ENCODE measurements at regions not wholly inside any gene's neighbourhood (a gene's known extent, or its start where the extent isn't known, plus 50 kb on each side); places are given as distances from the start of the nearest gene placed in this dataset.

DNA sequence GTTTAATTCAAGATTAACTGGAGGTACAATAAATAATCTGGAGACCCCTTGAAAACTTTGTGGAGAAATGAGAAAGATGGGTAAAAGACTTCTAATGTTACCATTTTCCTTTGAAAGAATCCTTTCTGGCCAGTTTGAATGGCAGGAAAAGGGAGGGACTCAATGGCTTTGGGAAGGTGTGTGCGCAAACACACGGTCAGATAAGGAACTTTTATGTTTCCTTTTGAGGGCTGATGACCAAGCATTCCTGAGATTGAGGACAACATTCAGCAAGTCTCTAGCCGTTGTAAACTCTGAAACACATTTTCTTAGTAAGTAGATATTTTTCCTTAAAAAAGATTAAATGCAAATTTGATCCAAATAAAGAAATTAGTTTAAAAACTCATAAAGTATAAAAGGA, 909.7 kb upstream of the TENM4 start:
- H4K20me1 ChIP-seq (ENCODE audit: control insufficient read depth, insufficient read depth, low read depth, low read length): no peaks in the 10 kb centered on the region
- no peak overlapping the region for H3K4me2 ChIP-seq (ENCODE audit: low read length)
- no peaks in the 10 kb centered on the region for H3K4me1 ChIP-seq (ENCODE audit: control insufficient read depth, low read length)
- H3K36me3 ChIP-seq (ENCODE audit: control insufficient read depth, low read length): no peaks in the 10 kb centered on the region
- no peaks in the 10 kb centered on the region for H3K79me2 ChIP-seq (ENCODE audit: control insufficient read depth, low read length)
- no peaks in the 10 kb centered on the region for H3K9me2 ChIP-seq (replicated peaks; ENCODE audit: control insufficient read depth, low read length)
- no peak overlapping the region for H3K4me3 ChIP-seq (ENCODE audit: low read length)
- no peak overlapping the region for H3K27ac ChIP-seq (ENCODE audit: low read depth, low read length)
- no peaks in the 10 kb centered on the region for H3K27me3 ChIP-seq (ENCODE audit: control insufficient read depth, low read length)
- TF ChIP-seq, protein P1, sequence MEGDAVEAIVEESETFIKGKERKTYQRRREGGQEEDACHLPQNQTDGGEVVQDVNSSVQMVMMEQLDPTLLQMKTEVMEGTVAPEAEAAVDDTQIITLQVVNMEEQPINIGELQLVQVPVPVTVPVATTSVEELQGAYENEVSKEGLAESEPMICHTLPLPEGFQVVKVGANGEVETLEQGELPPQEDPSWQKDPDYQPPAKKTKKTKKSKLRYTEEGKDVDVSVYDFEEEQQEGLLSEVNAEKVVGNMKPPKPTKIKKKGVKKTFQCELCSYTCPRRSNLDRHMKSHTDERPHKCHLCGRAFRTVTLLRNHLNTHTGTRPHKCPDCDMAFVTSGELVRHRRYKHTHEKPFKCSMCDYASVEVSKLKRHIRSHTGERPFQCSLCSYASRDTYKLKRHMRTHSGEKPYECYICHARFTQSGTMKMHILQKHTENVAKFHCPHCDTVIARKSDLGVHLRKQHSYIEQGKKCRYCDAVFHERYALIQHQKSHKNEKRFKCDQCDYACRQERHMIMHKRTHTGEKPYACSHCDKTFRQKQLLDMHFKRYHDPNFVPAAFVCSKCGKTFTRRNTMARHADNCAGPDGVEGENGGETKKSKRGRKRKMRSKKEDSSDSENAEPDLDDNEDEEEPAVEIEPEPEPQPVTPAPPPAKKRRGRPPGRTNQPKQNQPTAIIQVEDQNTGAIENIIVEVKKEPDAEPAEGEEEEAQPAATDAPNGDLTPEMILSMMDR (IDR thresholded peaks at IDR 0.05; ENCODE audit: low read depth, low read length, poor library complexity, severe bottlenecking): no peak
- no peak for TF ChIP-seq EZH2phosphoT487 (IDR thresholded peaks at IDR 0.05; ENCODE audit: borderline replicate concordance, low read length)
- H3F3A ChIP-seq (ENCODE audit: control insufficient read depth, insufficient read depth): no peaks in the 10 kb centered on the region
- H3K9me3 ChIP-seq (ENCODE audit: control insufficient read depth, insufficient read depth, low read length): no peaks in the 10 kb centered on the region

DNA sequence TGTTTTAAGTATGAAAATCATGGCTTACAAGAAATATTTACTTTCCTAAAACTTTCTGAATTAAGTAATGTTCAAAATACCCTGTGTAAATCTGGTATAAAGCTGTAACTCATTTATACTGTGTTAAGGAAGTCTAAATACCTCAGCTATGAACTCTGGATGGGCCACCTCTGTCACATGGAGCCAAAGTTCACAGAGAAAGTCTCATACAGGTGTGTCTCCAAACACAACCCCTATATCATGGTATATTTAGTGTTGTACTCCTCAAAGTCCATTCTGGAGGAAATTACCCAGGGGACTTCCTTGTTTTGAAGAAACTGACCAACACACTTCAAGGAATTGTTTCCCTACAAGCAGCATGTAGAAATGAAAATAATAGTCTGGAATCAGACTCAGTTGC, 909.2 kb upstream of the TENM4 start:
- Histone ChIP-seq H3K27ac (ENCODE audit: low read depth, low read length) (no peak overlapping the region), H4K20me1 (ENCODE audit: control insufficient read depth, insufficient read depth, low read depth, low read length) (no peaks in the 10 kb centered on the region), H3K79me2 (ENCODE audit: control insufficient read depth, low read length) (no peaks in the 10 kb centered on the region), H3K4me3 (ENCODE audit: low read length) (no peak overlapping the region), H3K4me2 (ENCODE audit: low read length) (no peak overlapping the region), H3K9me3 (ENCODE audit: control insufficient read depth, insufficient read depth, low read length) (no peaks in the 10 kb centered on the region), H3K4me1 (ENCODE audit: control insufficient read depth, low read length) (no peaks in the 10 kb centered on the region), H3K9me2 (replicated peaks; ENCODE audit: control insufficient read depth, low read length) (no peaks in the 10 kb centered on the region), H3F3A (ENCODE audit: control insufficient read depth, insufficient read depth) (no peaks in the 10 kb centered on the region), H3K27me3 (ENCODE audit: control insufficient read depth, low read length) (no peaks in the 10 kb centered on the region), H3K36me3 (ENCODE audit: control insufficient read depth, low read length) (no peaks in the 10 kb centered on the region)
- no peak for TF ChIP-seq EZH2phosphoT487 (IDR thresholded peaks at IDR 0.05; ENCODE audit: borderline replicate concordance, low read length)
- TF ChIP-seq, protein P1 (IDR thresholded peaks at IDR 0.05; ENCODE audit: low read depth, low read length, poor library complexity, severe bottlenecking): no peak

DNA sequence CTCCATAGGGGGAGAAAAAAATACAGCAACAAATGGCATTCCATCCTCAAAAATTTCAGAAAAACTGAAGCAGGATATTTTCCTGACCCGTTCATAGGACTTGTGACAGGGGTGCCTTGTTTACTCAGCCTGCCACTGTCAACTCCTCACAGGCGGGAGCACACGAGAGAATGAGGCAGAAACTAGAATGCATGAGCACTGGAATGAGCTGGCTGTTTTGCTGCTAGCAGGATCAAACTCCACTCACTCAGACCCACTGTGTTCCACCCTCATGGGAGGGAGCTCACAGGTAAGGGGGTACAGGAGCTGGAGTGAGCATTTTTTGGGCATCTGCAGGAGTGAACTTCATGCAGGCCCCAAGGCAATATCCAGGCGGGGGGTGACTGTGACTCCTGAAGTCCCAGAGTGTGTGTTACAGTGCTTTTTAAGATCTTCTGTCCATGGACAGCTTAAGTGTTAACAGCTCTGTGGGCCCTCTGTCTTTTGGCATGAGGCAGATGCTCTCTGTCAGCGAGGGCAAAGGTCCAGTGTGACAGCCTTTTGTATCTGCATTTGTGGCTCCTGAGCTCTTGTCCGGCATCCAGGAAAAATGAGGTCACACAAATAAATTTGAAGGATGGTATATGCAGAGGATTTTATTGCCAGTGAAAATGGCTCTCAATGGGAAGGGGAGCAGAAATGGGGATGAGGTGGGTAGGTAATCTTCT, 905.7 kb upstream of the TENM4 start:
- Histone ChIP-seq H3F3A (ENCODE audit: control insufficient read depth, insufficient read depth) (no peaks in the 10 kb centered on the region), H3K4me3 (ENCODE audit: low read length) (no peak overlapping the region), H3K4me2 (ENCODE audit: low read length) (no peak overlapping the region), H3K9me2 (replicated peaks; ENCODE audit: control insufficient read depth, low read length) (no peaks in the 10 kb centered on the region), H3K4me1 (ENCODE audit: control insufficient read depth, low read length) (no peaks in the 10 kb centered on the region), H3K79me2 (ENCODE audit: control insufficient read depth, low read length) (no peaks in the 10 kb centered on the region), H4K20me1 (ENCODE audit: control insufficient read depth, insufficient read depth, low read depth, low read length) (no peaks in the 10 kb centered on the region), H3K9me3 (ENCODE audit: control insufficient read depth, insufficient read depth, low read length) (no peaks in the 10 kb centered on the region), H3K27ac (ENCODE audit: low read depth, low read length) (no peak overlapping the region), H3K36me3 (ENCODE audit: control insufficient read depth, low read length) (no peaks in the 10 kb centered on the region), H3K27me3 (ENCODE audit: control insufficient read depth, low read length) (no peaks in the 10 kb centered on the region)
- TF ChIP-seq, protein P1 (IDR thresholded peaks at IDR 0.05; ENCODE audit: low read depth, low read length, poor library complexity, severe bottlenecking): no peak
- no peak for TF ChIP-seq EZH2phosphoT487 (IDR thresholded peaks at IDR 0.05; ENCODE audit: borderline replicate concordance, low read length)
